ENCODE measurements at regions not wholly inside any gene's neighbourhood (a gene's known extent, or its start where the extent isn't known, plus 50 kb on each side); places are given as distances from the start of the nearest gene placed in this dataset.
"Not testable (repeated sequence)": the region's sequence is repeated elsewhere in the genome, so short reads cannot be mapped to it uniquely, and the experiment has no call there.

GRCh38 chr12:3367750-3368444 lies 123.1 kb upstream of the PRMT8 start:
- DNase-seq (ENCODE audit: low spot score), result no peak

DNA sequence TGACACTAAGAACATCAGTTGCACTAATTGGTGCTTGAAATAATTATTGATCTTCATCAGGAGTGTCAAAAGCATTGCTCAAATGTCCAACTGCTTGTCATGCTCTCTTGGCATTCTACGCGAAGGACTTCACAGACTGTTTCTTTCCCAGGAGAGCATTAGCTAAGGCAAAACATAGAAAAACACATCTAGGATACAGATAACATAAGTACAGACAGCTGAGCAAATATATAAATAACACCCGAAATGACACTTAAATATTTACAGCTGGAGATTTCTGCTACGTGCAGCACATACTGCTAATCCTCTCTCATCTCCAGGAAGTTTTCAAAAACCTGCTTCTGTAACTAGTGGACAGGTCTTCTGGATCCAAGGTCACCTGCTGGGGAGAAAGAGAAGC lies 120.0 kb upstream of the PRMT8 start:
- DNase-seq (ENCODE audit: low spot score), result no peak

- no peak for DNase-seq (ENCODE audit: low spot score)
These were observed 115.7 kb upstream of the PRMT8 start for GRCh38 chr12:3375326-3375725.

GRCh38 chr12:3376779-3377455 lies 114.1 kb upstream of the PRMT8 start:
- DNase-seq (ENCODE audit: low spot score), result no peak

DNA sequence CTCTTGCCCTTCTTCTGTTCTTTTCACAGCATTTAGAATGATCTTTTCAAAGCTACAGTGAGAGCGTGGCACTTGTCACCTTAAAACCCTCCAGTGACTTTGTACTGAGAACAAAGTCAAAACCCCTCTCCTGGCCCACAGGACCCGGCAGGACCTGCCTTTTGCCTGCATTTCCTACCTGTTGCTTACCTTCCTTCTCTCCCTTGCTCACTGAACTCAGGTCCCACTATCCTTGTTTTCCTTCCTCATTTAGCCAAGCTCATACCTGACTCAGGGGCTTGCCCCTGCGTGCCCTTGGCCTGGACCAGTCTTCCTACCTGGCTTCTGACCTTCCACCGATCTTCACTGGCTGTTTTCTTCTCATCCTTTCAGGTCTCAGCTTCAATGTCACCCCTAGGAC lies 112.3 kb upstream of the PRMT8 start:
- no peak for DNase-seq (ENCODE audit: low spot score)

DNA sequence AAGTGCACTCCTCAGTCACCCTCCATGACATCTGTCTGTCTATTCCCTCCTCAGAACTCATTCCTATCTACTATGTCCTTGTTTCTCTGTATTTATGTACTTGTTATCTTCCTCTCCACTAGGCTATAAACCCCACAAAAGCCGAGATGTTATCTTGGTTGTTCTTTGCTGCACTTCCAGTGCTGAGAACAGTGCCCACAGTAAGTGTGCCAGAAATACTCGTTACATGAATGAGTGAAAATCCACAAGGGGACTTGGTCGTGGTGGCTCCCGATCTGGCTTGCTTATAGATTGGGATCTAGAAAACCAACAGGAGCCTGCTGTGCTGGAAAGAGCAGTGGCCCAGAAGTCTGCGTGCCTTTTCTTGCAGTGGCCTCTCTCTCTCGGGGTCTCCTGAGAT lies 111.9 kb upstream of the PRMT8 start:
- DNase-seq (ENCODE audit: low spot score), result no peak

DNA sequence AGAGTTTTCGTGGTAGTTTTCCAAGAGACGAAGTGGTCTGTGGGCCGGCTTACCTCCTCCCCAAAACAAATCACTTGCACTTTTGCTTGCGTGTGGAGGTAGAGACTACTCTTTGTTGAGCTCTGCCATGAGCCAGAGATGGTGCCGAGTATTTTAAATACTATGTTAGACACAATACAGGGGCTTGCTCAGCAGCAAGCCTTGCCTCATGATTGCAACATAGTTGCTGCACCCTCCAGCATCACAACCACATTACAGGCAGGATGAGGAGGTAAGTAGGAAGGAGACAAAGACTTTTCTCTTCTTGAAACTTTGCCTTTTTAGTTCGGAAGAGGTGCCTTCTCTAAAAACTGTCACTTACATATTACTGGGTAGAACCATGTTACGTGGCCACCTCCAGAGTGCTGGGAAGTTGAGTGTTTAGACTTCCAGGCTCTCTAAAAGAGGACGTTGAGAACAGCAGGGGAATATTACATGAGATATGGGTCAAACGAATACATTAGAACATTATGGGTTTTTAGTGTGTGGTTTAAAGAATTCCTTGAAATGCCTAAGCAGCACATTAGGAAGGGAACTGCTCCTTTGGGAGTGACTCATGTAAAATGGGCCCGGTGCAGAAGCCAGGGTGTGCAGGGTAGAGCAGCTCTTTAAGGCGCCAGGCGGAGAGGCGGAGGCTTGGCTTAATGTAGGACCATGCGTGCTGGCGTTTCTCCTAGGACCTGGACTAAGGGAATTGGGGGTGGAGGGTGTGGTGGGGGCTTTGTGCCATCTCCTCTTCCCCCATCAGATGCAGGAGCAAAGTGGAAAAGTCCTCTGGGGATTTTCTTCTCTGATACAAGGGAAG lies 110.6 kb upstream of the PRMT8 start:
- DNase-seq (ENCODE audit: low spot score), result no peak

DNA sequence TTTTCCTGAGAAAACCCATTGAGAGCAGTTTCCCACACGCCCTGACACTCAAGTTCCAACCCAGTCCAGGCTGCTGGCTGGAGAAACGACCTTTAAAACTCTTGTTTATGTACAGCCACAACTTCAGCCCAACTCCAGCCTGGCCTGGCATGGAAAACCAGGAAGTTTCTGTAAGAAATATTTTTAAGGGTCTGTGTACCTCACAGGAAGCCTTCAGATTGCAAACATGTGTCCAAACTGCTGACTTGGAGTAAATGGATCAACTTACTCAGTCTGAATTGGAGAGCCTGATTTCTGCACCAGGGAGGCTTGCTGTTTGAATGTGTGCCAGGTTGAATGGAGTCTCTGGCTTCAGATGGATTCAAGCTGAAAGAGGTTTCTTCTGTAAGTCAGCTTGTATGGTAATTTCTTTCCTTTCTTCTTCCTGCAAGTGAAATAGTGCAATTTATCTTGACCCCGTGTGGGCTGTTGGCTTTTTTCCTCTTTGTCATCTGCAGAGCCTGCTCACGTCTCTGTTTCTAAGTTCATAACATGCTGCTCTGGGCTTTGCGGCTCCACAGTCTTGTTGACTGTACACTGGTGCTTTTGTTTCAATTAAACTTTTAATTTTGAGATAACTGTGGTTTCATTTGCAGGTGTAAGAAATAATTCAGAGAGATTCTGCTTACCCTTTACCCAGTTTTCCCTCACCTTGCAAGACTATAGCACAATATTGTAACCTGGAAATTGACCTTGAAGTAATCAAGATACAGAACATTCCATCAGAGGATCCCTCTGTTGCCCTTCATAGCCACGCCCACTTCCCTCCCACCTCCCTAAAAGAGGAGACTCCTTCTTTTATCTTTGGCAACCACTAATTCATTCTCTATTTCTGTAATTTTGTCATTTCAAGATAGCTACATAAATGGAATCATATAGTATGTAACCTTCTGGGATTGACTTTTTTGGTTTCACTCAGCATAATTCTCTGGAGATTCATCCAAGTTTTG lies 109.7 kb upstream of the PRMT8 start:
- DNase-seq (ENCODE audit: low spot score), result peak; percentile 3

- no peak for DNase-seq (ENCODE audit: low spot score)
These were observed 101.0 kb upstream of the PRMT8 start for GRCh38 chr12:3389986-3390385.

GRCh38 chr12:3397596-3397995 lies 93.4 kb upstream of the PRMT8 start:
- DNase-seq (ENCODE audit: low spot score), result not testable (repeated sequence)

DNA sequence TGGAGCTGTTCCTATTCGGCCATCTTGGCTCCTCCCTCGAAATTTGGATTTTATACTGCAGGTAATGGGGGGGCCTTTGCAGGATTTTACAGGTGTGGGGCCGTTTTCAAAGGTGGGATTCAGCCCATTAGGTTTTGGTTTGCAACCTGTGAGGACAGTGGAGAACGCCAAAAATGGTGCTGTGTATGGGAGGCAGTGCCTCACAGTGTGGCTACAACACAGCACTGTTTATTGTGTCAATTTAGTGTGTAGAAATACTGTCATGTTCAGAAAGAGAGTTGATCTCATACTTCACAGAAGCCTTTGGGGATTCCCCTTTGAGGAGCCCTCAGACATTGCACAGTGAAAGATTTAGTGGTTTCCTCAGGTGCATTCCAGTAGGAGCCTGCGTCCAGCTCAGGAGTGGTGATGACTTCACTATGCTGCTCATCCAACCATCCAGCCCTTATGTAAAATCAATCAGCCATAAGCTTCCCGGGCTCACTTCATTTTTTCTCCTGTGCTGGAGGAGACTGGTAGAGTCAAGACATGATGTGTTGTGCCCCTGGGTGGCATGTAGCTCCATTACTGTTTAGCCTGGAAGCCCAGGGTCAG lies 92.7 kb upstream of the PRMT8 start:
- no peak for DNase-seq (ENCODE audit: low spot score)

- no peak for DNase-seq (ENCODE audit: low spot score)
These were observed 85.2 kb upstream of the PRMT8 start for GRCh38 chr12:3405821-3406220.

DNA sequence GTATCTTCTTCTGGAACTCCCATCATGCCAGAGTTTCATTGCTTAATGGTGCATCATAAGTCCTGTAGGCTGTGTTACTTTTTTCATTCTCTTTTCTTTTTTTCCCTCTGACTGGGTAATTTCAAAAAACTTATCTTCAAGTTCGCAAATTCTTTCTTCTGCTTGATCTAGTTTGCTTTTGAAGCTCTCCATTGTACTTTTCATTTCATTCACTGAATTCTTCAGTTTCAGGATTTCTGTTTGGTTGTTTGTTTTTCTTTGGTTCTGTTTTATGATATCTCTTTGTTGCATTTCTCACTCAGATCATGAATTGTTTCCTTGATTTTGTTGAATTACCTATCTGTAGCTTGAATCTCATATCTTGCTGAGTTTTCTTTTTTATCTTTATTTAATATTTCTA lies 83.3 kb upstream of the PRMT8 start:
- DNase-seq (ENCODE audit: low spot score), result no peak

GRCh38 chr12:3409662-3410061 lies 81.3 kb upstream of the PRMT8 start:
- DNase-seq (ENCODE audit: low spot score), result no peak

DNA sequence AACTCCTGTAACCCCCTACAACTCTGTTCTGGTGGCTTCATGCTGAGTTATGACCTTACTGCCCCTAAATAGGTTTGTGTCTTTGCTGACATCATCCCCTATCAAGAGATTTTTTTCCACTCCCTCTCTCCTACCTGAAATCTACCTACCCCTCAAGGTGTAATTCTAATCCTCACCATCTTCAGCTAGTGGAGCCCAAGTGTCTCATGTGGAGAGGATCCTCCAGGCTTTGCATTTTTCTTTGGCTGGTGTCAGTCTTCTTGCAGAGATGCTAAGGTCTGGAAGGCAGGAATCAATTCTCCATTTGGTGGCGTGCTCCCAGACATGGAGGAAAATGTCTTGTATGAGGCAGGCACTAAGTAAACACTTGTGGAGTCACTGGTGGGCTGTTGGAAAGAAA lies 74.8 kb upstream of the PRMT8 start:
- no peak for DNase-seq (ENCODE audit: low spot score)

GRCh38 chr12:3416670-3417069 lies 74.3 kb upstream of the PRMT8 start:
- DNase-seq (ENCODE audit: low spot score), result no peak

GRCh38 chr12:3417113-3417512 lies 73.9 kb upstream of the PRMT8 start:
- no peak for DNase-seq (ENCODE audit: low spot score)

- DNase-seq (ENCODE audit: low spot score), result no peak
These were observed 73.0 kb upstream of the PRMT8 start for GRCh38 chr12:3417937-3418462.

DNA sequence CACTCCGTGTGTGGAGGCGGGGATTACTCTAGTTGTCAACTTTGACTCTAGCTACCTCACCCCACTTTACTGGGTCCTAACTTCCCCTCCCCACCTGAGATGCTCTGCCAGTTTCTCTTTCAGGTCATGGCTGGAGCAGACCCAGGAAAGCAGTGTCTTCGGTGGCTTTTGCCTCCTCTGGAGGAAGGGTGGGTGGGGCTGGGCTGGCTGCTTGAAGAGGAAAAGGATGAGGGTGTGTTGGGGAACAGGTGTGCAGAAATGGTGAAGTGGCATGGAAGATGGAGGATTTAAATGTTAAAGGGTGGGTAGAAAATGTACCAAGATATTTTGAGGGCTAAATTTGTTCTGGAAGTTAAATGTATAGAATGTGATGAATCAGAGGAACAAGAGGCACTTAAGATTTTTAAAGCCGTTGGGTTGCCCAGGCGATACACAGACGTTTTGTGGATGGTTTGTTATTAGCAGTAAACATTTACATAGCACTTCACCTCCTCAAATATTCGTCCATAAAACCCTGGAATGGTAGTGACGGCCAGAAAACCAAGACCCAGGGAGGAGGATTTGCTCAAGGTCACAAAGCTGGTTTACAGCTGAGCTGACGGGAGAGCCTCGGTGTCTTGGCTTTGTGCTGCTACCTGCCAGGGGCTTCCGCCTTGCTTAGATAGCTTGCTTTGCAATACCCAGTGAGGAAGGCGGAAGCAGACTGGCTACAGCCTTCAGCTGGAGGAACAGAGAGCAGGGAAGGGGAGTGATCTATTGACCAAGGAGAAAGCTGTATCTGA lies 72.2 kb upstream of the PRMT8 start:
- no peak for DNase-seq (ENCODE audit: low spot score)

DNA sequence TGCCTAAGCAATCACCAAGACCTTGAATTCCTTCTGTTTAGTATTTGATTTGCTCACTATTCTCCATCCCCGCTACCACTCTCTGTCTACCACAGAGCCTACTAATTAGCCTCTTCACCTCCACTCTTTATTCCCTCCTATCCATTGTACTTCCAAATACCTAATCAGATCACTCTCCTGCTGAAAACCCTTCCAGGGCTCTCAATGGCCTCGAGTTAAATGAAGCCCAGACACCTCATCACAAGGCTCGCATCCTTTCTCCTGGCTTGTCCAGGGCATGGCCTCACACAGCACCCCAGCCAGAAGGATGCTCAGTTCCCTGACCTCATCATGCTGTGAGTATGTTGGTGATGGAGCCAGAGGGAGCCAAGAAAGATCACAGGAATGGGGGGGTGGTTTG lies 71.4 kb upstream of the PRMT8 start:
- DNase-seq (ENCODE audit: low spot score), result no peak
